GM23338 (cell line): ENCODE measurements at regions not wholly inside any gene's neighbourhood (a gene's known extent, or its start where the extent isn't known, plus 50 kb on each side); places are given as distances from the start of the nearest gene placed in this dataset.

Experiments
- ATAC-seq: fragments of 200-7000 bp; cut with Tn5 transposase; 3 replicates; pipeline ENCODE4 v1.9.1; 2020
- DNase-seq: peaks from one replicate; pipeline ENCODE4 v3.0.0-alpha.2; 2015; ENCODE audit warnings: low spot score
- H2AFZ ChIP-seq: fragments of 200-600 bp; sonication (generic); 2 replicates; pipeline ENCODE4 v1.8.0; 2016; ENCODE audit warnings: antibody characterized with exemption, mild to moderate bottlenecking, moderate library complexity
- H3F3A ChIP-seq: fragments of 200-600 bp; sonication (generic); replicated peaks from 2 replicates; pipeline ENCODE4 v1.8.0; 2017; ENCODE audit warnings: antibody characterized with exemption, mixed run types, low read depth
- H3K27ac ChIP-seq: fragments of 200-600 bp; sonication (generic); 2 replicates; pipeline ENCODE4 v1.6.1; 2016; ENCODE audit warnings: low read depth
- H3K27me3 ChIP-seq: fragments of 200-600 bp; sonication (generic); 2 replicates; pipeline ENCODE4 v1.8.0; 2016; ENCODE audit warnings: mild to moderate bottlenecking, mixed run types, moderate library complexity; ENCODE audit not compliant: insufficient read depth
- H3K36me3 ChIP-seq: fragments of 200-600 bp; sonication (generic); 2 replicates; pipeline ENCODE4 v1.8.0; 2016; ENCODE audit warnings: mild to moderate bottlenecking; ENCODE audit not compliant: insufficient read depth
- H3K4me1 ChIP-seq: fragments of 200-600 bp; sonication (generic); 2 replicates; pipeline ENCODE4 v1.8.0; 2016; ENCODE audit warnings: mild to moderate bottlenecking, moderate library complexity; ENCODE audit not compliant: insufficient read depth
- H3K4me2 ChIP-seq: fragments of 200-600 bp; sonication (generic); 2 replicates; pipeline ENCODE4 v1.7.1; 2017; ENCODE audit warnings: mixed run types
- H3K4me3 ChIP-seq: fragments of 200-600 bp; sonication (generic); 2 replicates; pipeline ENCODE4 v1.6.1; 2016; ENCODE audit warnings: mixed run types
- H3K79me2 ChIP-seq: fragments of 200-600 bp; sonication (generic); replicated peaks from 2 replicates; pipeline ENCODE4 v1.8.0; 2017; ENCODE audit warnings: mild to moderate bottlenecking; ENCODE audit not compliant: insufficient read depth
- H3K9me2 ChIP-seq: fragments of 200-600 bp; sonication (generic); 2 replicates; pipeline ENCODE4 v1.8.0; 2017; ENCODE audit not compliant: insufficient read depth
- H4K20me1 ChIP-seq: fragments of 200-600 bp; sonication (generic); replicated peaks from 2 replicates; pipeline ENCODE4 v1.8.0; 2017; ENCODE audit warnings: mild to moderate bottlenecking; ENCODE audit not compliant: insufficient read depth
- H3K27ac Mint-ChIP-seq: 2 replicates; pipeline ENCODE4 v1.8.0; 2020; ENCODE audit warnings: inconsistent platforms, mild to moderate bottlenecking, moderate library complexity, mixed read lengths
- H3K27me3 Mint-ChIP-seq: 3 replicates; pipeline ENCODE4 v1.8.0; 2022; ENCODE audit warnings: low read depth, mild to moderate bottlenecking, moderate library complexity, mixed read lengths, inconsistent platforms; ENCODE audit not compliant: insufficient read depth, poor library complexity
- H3K36me3 Mint-ChIP-seq: 3 replicates; pipeline ENCODE4 v1.8.0; 2021; ENCODE audit warnings: low read depth, mild to moderate bottlenecking, inconsistent platforms, moderate library complexity, mixed read lengths
- H3K4me1 Mint-ChIP-seq: 3 replicates; pipeline ENCODE4 v1.8.0; 2020; ENCODE audit warnings: mild to moderate bottlenecking, inconsistent platforms, mixed read lengths
- H3K4me3 Mint-ChIP-seq: 3 replicates; pipeline ENCODE4 v1.8.0; 2021; ENCODE audit warnings: moderate library complexity, mild to moderate bottlenecking, inconsistent platforms, mixed read lengths
- H3K9me3 Mint-ChIP-seq: 3 replicates; pipeline ENCODE4 v1.8.0; 2020; ENCODE audit warnings: moderate library complexity, mild to moderate bottlenecking, inconsistent platforms, mixed read lengths
- CREB1 ChIP-seq: fragments of 250-450 bp; sonication (Bioruptor Pico); IDR thresholded peaks from 2 replicates; pipeline ENCODE4 v1.5.0; 2020; ENCODE audit warnings: low read depth, mild to moderate bottlenecking, moderate library complexity
- CTCF ChIP-seq, 2 experiments: fragments of 200-600 bp in 1 of 2; sonication (generic) in 1 of 2; conservative IDR thresholded peaks; 2 replicates each; pipeline versions ENCODE4 v1.5.1 to v1.6.1; 2016 to 2017; ENCODE audit warnings: antibody characterized with exemption in 2 of 2, low read depth in 2 of 2, mild to moderate bottlenecking in 2 of 2, moderate library complexity in 1 of 2
- ETS1 ChIP-seq: IDR thresholded peaks from 2 replicates; pipeline ENCODE4 v1.6.1; 2016; ENCODE audit warnings: antibody characterized with exemption
- EZH2 ChIP-seq: fragments of 200-600 bp; sonication (generic); IDR thresholded peaks from one replicate; pipeline ENCODE4 v1.8.0; 2017; ENCODE audit warnings: antibody characterized with exemption, mild to moderate bottlenecking, low read depth; ENCODE audit not compliant: unreplicated experiment
- EZH2phosphoT487 ChIP-seq: fragments of 200-600 bp; sonication (generic); IDR thresholded peaks from one replicate; pipeline ENCODE4 v1.8.1; 2018; ENCODE audit warnings: antibody characterized with exemption; ENCODE audit not compliant: unreplicated experiment
- JUNB ChIP-seq: IDR thresholded peaks from one replicate; pipeline ENCODE4 v1.6.1; 2016; ENCODE audit warnings: antibody characterized with exemption; ENCODE audit not compliant: unreplicated experiment
- NANOG ChIP-seq: IDR thresholded peaks from 2 replicates; pipeline ENCODE4 v1.6.1; 2016; ENCODE audit warnings: antibody characterized with exemption, borderline replicate concordance
- POLR2AphosphoS5 ChIP-seq: IDR thresholded peaks from 2 replicates; pipeline ENCODE4 v1.6.1; 2016; ENCODE audit warnings: antibody characterized with exemption, low read depth
- REST ChIP-seq: IDR thresholded peaks from one replicate; pipeline ENCODE4 v1.6.1; 2018; ENCODE audit warnings: antibody characterized with exemption; ENCODE audit not compliant: unreplicated experiment
- STAT1 ChIP-seq: IDR thresholded peaks from one replicate; pipeline ENCODE4 v1.6.1; 2016; ENCODE audit warnings: antibody characterized with exemption; ENCODE audit not compliant: unreplicated experiment
- ZNF114 ChIP-seq: fragments of 250-450 bp; sonication (Bioruptor Pico); IDR thresholded peaks from 2 replicates; pipeline ENCODE4 v1.5.0; 2020; ENCODE audit warnings: mild to moderate bottlenecking, moderate library complexity
- ZNF331 ChIP-seq: fragments of 250-450 bp; sonication (Bioruptor Pico); IDR thresholded peaks from 2 replicates; pipeline ENCODE4 v1.5.0; 2020; ENCODE audit warnings: low read depth, mild to moderate bottlenecking, moderate library complexity

GRCh38 chr4:167745024-167745687 is 347.2 kb upstream of the ANXA10 start:
- H3K27ac ChIP-seq = no peak overlapping the region
- no peak overlapping the region for H3K27ac Mint-ChIP-seq
- no peaks in the 10 kb centered on the region for H3K36me3 Mint-ChIP-seq

GRCh38 chr4:167767281-167767680 is 325.1 kb upstream of the ANXA10 start:
- no peak overlapping the region for H3K27ac Mint-ChIP-seq
- no peaks in the 10 kb centered on the region for H3K9me2 ChIP-seq
- H3K4me2 ChIP-seq = no peak overlapping the region
- no peak for ATAC-seq
- no peaks in the 10 kb centered on the region for H4K20me1 ChIP-seq
- no peak overlapping the region for H2AFZ ChIP-seq
- H3K36me3 ChIP-seq = no peaks in the 10 kb centered on the region; the same call in 1 of the 2 replicates
- H3K4me3 Mint-ChIP-seq = no peak overlapping the region
- no peaks in the 10 kb centered on the region for H3K27me3 ChIP-seq
- DNase-seq = no peak
- no peaks in the 10 kb centered on the region for H3F3A ChIP-seq
- H3K36me3 Mint-ChIP-seq = peaks cover 25% of the 10 kb centered on the region; the same call in 2 of the 3 replicates
- H3K4me1 ChIP-seq = no peaks in the 10 kb centered on the region
- H3K79me2 ChIP-seq = no peaks in the 10 kb centered on the region
- H3K9me3 Mint-ChIP-seq = peaks cover 35% of the 10 kb centered on the region
- H3K4me1 Mint-ChIP-seq = peaks cover 3% of the 10 kb centered on the region; the same call in 1 of the 3 replicates
- H3K27me3 Mint-ChIP-seq = no peaks in the 10 kb centered on the region
- no peak overlapping the region for H3K27ac ChIP-seq
- no peak overlapping the region for H3K4me3 ChIP-seq
- no peak for TF ChIP-seq EZH2
- no peak for TF ChIP-seq EZH2phosphoT487
- TF ChIP-seq ETS1 = no peak
- no peak for TF ChIP-seq POLR2AphosphoS5
- no peak for TF ChIP-seq STAT1
- no peak for TF ChIP-seq CTCF (conservative IDR thresholded peaks at IDR 0.05; ENCODE audit: low read depth in 2 of 2)
- TF ChIP-seq NANOG = no peak
- no peak for TF ChIP-seq REST
- no peak for TF ChIP-seq JUNB
- no peak for TF ChIP-seq CREB1 (CRISPR knock-in tag)
- no peak for TF ChIP-seq ZNF114 (CRISPR knock-in tag)
- TF ChIP-seq ZNF331 (CRISPR knock-in tag) = no peak

More at GRCh38 chr4:167745024-167745687, 347.2 kb upstream of the ANXA10 start:
- Mint-ChIP-seq H3K9me3 (no peaks in the 10 kb centered on the region), H3K4me3 (no peak overlapping the region), H3K4me1 (no peaks in the 10 kb centered on the region), H3K27me3 (no peaks in the 10 kb centered on the region)
- ATAC-seq = no peak
- no peaks in the 10 kb centered on the region for H3K4me1 ChIP-seq
- H3K4me2 ChIP-seq = no peak overlapping the region
- H2AFZ ChIP-seq = peak overlapping the region; percentile 39; the same call in 1 of the 2 replicates
- no peak for DNase-seq
- H3F3A ChIP-seq = no peaks in the 10 kb centered on the region
- H3K36me3 ChIP-seq = no peaks in the 10 kb centered on the region
- TF ChIP-seq CTCF (conservative IDR thresholded peaks at IDR 0.05; ENCODE audit: low read depth in 2 of 2) = no peak
- TF ChIP-seq POLR2AphosphoS5 = no peak
- no peak for TF ChIP-seq NANOG
- no peak for TF ChIP-seq JUNB
- no peak for TF ChIP-seq STAT1
- H3K27me3 ChIP-seq = no peaks in the 10 kb centered on the region
- H3K4me3 ChIP-seq = no peak overlapping the region
- no peaks in the 10 kb centered on the region for H3K9me2 ChIP-seq
- H4K20me1 ChIP-seq = no peaks in the 10 kb centered on the region
- H3K79me2 ChIP-seq = no peaks in the 10 kb centered on the region
